ENCODE measurements at regions not wholly inside any gene's neighbourhood (a gene's known extent, or its start where the extent isn't known, plus 50 kb on each side); places are given as distances from the start of the nearest gene placed in this dataset.

DNA sequence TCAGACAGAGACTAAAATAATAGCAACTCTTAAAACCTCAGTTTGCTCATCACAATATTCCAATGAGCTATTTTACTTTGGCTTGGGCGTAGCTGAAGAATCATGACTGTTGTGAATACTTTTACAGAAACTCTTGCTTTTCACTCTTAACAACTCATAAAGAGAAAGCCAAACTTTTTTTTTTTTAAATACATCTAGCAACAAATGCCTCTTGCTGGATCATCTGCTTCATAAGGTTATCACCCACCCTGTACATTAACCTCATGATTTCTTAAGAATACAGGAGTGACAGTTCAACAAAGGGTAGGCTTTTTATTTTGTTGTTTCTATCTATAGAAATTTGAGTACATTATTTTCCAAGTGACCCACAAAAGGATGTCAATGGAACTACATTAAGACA is 307.4 kb upstream of the DDHD1 start:
- TF ChIP-seq DPF2 (IDR thresholded peaks at IDR 0.05) (no peak), ZNF699 (CRISPR knock-in tag; IDR thresholded peaks at IDR 0.05; ENCODE audit: insufficient replicate concordance) (no peak), RAD21 (CRISPR knock-in tag; conservative IDR thresholded peaks at IDR 0.05 in 1 of 2, IDR thresholded peaks at IDR 0.05 in 1 of 2) (no peak)
